ENCODE measurements at regions not wholly inside any gene's neighbourhood (a gene's known extent, or its start where the extent isn't known, plus 50 kb on each side); places are given as distances from the start of the nearest gene placed in this dataset.

GRCh38 chr6:48570656-48571055 is 459.7 kb upstream of the PTCHD4 start:
- TF ChIP-seq CTCF (conservative IDR thresholded peaks at IDR 0.05) (no peak), EZH2 (IDR thresholded peaks at IDR 0.05; ENCODE audit: low read depth) (no peak)

Data from PC-9 (cell line).